Cardiac septum (tissue), 1 donor: ENCODE measurements at regions not wholly inside any gene's neighbourhood (a gene's known extent, or its start where the extent isn't known, plus 50 kb on each side); places are given as distances from the start of the nearest gene placed in this dataset.

ENCODE experiments used
- DNase-seq: peaks from one replicate; pipeline ENCODE4 v3.0.0-alpha.2; 2020; ENCODE audit warnings: low spot score
- intact Hi-C: fragments of 100-400 bp; cut with DNase I; formaldehyde crosslinking; loops from one replicate; pipeline ENCODE4 v1.14.0; 2022
- donor health status: DM: no; HTN: no; CAD: no.

GRCh38 chr4:3343358-3343757, 50.5 kb downstream of the RGS12 start:
- intact Hi-C loops: no loop called here
- no peak for DNase-seq

GRCh38 chr4:3344104-3344503, 51.3 kb downstream of the RGS12 start:
- intact Hi-C loops: no loop called here
- DNase-seq: no peak

GRCh38 chr4:3344596-3344995, 51.8 kb downstream of the RGS12 start:
- DNase-seq: no peak
- intact Hi-C loops: no loop called here

- intact Hi-C loops: no loop called here
- no peak for DNase-seq
These were observed 52.6 kb downstream of the RGS12 start for GRCh38 chr4:3345384-3345783.

GRCh38 chr4:3346146-3346545, 53.3 kb downstream of the RGS12 start:
- no peak for DNase-seq
- intact Hi-C loops: loop anchor here (1.0 kb wide), 1 partner anchor 96 kb away; no protein-coding TSS in a partner anchor

GRCh38 chr4:3347871-3348270, 55.0 kb downstream of the RGS12 start:
- intact Hi-C loops: no loop called here
- DNase-seq: no peak

GRCh38 chr4:3348621-3349020, 55.8 kb downstream of the RGS12 start:
- DNase-seq: no peak
- intact Hi-C loops: no loop called here

- intact Hi-C loops: no loop called here
- no peak for DNase-seq
These were observed 56.3 kb downstream of the RGS12 start for GRCh38 chr4:3349116-3349515.

- DNase-seq: no peak
- intact Hi-C loops: no loop called here
These were observed 59.2 kb downstream of the RGS12 start for GRCh38 chr4:3351997-3352396.

- DNase-seq: no peak
- intact Hi-C loops: no loop called here
These were observed 59.7 kb downstream of the RGS12 start for GRCh38 chr4:3352505-3352904.

- DNase-seq: no peak
- intact Hi-C loops: no loop called here
These were observed 60.2 kb downstream of the RGS12 start for GRCh38 chr4:3352941-3353594.

- intact Hi-C loops: no loop called here
- DNase-seq: no peak
These were observed 61.1 kb downstream of the RGS12 start for GRCh38 chr4:3353752-3354454.

- intact Hi-C loops: no loop called here
- DNase-seq: no peak
These were observed 61.6 kb downstream of the RGS12 start for GRCh38 chr4:3354455-3354811.

GRCh38 chr4:3355266-3355748, 62.5 kb downstream of the RGS12 start:
- intact Hi-C loops: no loop called here
- no peak for DNase-seq

- no peak for DNase-seq
- intact Hi-C loops: no loop called here
These were observed 65.8 kb downstream of the RGS12 start for GRCh38 chr4:3358656-3359055.

- DNase-seq: no peak
- intact Hi-C loops: loop anchor here (10.0 kb wide), 1 partner anchor 174 kb away; the partner anchor contains the start of gene LRPAP1
These were observed 68.0 kb downstream of the RGS12 start for GRCh38 chr4:3360777-3361176.

- DNase-seq: no peak
- intact Hi-C loops: loop anchor here (10.0 kb wide), 1 partner anchor 173 kb away; the partner anchor contains the start of gene LRPAP1
These were observed 68.6 kb downstream of the RGS12 start for GRCh38 chr4:3361406-3361805.

GRCh38 chr4:3361896-3362295, 69.1 kb downstream of the RGS12 start:
- intact Hi-C loops: loop anchor here (10.0 kb wide), 1 partner anchor 173 kb away; the partner anchor contains the start of gene LRPAP1

GRCh38 chr4:3362431-3363287, 69.8 kb downstream of the RGS12 start:
- no peak for DNase-seq
- intact Hi-C loops: loop anchor here (10.0 kb wide), 1 partner anchor 172 kb away; the partner anchor contains the start of gene LRPAP1

More at GRCh38 chr4:3361896-3362295, 69.1 kb downstream of the RGS12 start:
- DNase-seq: no peak
